HepG2 (cell line): ENCODE measurements at regions not wholly inside any gene's neighbourhood (a gene's known extent, or its start where the extent isn't known, plus 50 kb on each side); places are given as distances from the start of the nearest gene placed in this dataset.

Source experiments
- ETV6 ChIP-seq: sonication (generic); formaldehyde crosslinking; conservative IDR thresholded peaks from 2 replicates; pipeline ENCODE4 v1.4.0; 2020; ENCODE audit warnings: missing genetic modification reagents
- HNF4A ChIP-seq: sonication (generic); formaldehyde crosslinking; IDR thresholded peaks from 2 replicates; pipeline ENCODE4 v1.4.0; 2020; ENCODE audit warnings: missing genetic modification reagents
- HNF4G ChIP-seq, 2 experiments: sonication (generic) in 1 of 2; formaldehyde crosslinking in 1 of 2; IDR thresholded peaks; 2 replicates each; pipeline versions ENCODE4 v1.4.0 to v1.6.1; 2011 to 2020; ENCODE audit warnings: borderline replicate concordance in 2 of 2, low read depth in 2 of 2, mild to moderate bottlenecking in 2 of 2, low read length in 1 of 2, missing genetic modification reagents in 1 of 2, moderate library complexity in 1 of 2
- JUND ChIP-seq: sonication (generic); formaldehyde crosslinking; IDR thresholded peaks from 2 replicates; pipeline ENCODE4 v1.8.0; 2022; ENCODE audit warnings: mild to moderate bottlenecking, missing genetic modification reagents
- KDM6A ChIP-seq: IDR thresholded peaks from 2 replicates; pipeline ENCODE4 v1.6.1; 2016; ENCODE audit warnings: low read depth
- KLF13 ChIP-seq: sonication (generic); formaldehyde crosslinking; IDR thresholded peaks from 2 replicates; pipeline ENCODE4 v1.4.0; 2020; ENCODE audit warnings: mild to moderate bottlenecking, missing genetic modification reagents
- MTA3 ChIP-seq: sonication (generic); formaldehyde crosslinking; IDR thresholded peaks from 2 replicates; pipeline ENCODE4 v1.4.0; 2020; ENCODE audit warnings: missing genetic modification reagents
- NCOR1 ChIP-seq: fragments of 200-600 bp; sonication (generic); IDR thresholded peaks from 2 replicates; pipeline ENCODE4 v1.7.0; 2017; ENCODE audit warnings: antibody characterized with exemption, low read length, borderline replicate concordance
- NR2F2 ChIP-seq: IDR thresholded peaks from 2 replicates; pipeline ENCODE4 v1.6.1; 2012; ENCODE audit warnings: low read depth, inconsistent platforms, borderline replicate concordance
- NR2F6 ChIP-seq, 2 experiments: IDR thresholded peaks; 2 replicates each; pipeline ENCODE4 v1.6.1; 2016; ENCODE audit warnings: antibody characterized with exemption in 1 of 2, mild to moderate bottlenecking in 1 of 2
- POGZ ChIP-seq: sonication (generic); formaldehyde crosslinking; IDR thresholded peaks from 2 replicates; pipeline ENCODE4 v1.4.0; 2020; ENCODE audit warnings: mild to moderate bottlenecking, missing genetic modification reagents
- SALL1 ChIP-seq: sonication (generic); formaldehyde crosslinking; IDR thresholded peaks from 2 replicates; pipeline ENCODE4 v1.8.0; 2022; ENCODE audit warnings: mild to moderate bottlenecking, missing genetic modification reagents
- SMAD3 ChIP-seq: sonication (generic); formaldehyde crosslinking; IDR thresholded peaks from 2 replicates; pipeline ENCODE4 v1.4.0; 2020; ENCODE audit warnings: missing genetic modification reagents
- TBX2 ChIP-seq: sonication (generic); formaldehyde crosslinking; IDR thresholded peaks from 2 replicates; pipeline ENCODE4 v1.5.0; 2020; ENCODE audit warnings: missing genetic modification reagents, mild to moderate bottlenecking, borderline replicate concordance
- TEAD2 ChIP-seq: sonication (generic); formaldehyde crosslinking; IDR thresholded peaks from 2 replicates; pipeline ENCODE4 v1.9.0; 2021; ENCODE audit warnings: missing genetic modification reagents
- ZFP90 ChIP-seq: sonication (generic); formaldehyde crosslinking; IDR thresholded peaks from 2 replicates; pipeline ENCODE4 v1.8.0; 2022; ENCODE audit warnings: missing genetic modification reagents, mild to moderate bottlenecking, inconsistent platforms, borderline replicate concordance
- ZFYVE20 ChIP-seq: sonication (generic); formaldehyde crosslinking; IDR thresholded peaks from 2 replicates; pipeline ENCODE4 v1.8.0; 2023; ENCODE audit warnings: low read depth, mild to moderate bottlenecking, moderate library complexity, missing genetic modification reagents, borderline replicate concordance
- ZNF225 ChIP-seq: sonication (generic); formaldehyde crosslinking; IDR thresholded peaks from 2 replicates; pipeline ENCODE4 v1.4.0; 2020; ENCODE audit warnings: mild to moderate bottlenecking, missing genetic modification reagents
- ZNF317 ChIP-seq: sonication (generic); formaldehyde crosslinking; IDR thresholded peaks from 2 replicates; pipeline ENCODE4 v1.5.0; 2020; ENCODE audit warnings: mild to moderate bottlenecking, missing genetic modification reagents
- ZNF335 ChIP-seq: sonication (generic); formaldehyde crosslinking; IDR thresholded peaks from 2 replicates; pipeline ENCODE4 v1.4.0; 2020; ENCODE audit warnings: missing genetic modification reagents
- ZNF451 ChIP-seq: sonication (generic); formaldehyde crosslinking; IDR thresholded peaks from 2 replicates; pipeline ENCODE4 v1.5.0; 2020; ENCODE audit warnings: mild to moderate bottlenecking, missing genetic modification reagents
- ZNF570 ChIP-seq: sonication (generic); formaldehyde crosslinking; IDR thresholded peaks from 2 replicates; pipeline ENCODE4 v1.4.0; 2020; ENCODE audit warnings: mild to moderate bottlenecking, missing genetic modification reagents, borderline replicate concordance
- ZNF75D ChIP-seq: sonication (generic); formaldehyde crosslinking; IDR thresholded peaks from 2 replicates; pipeline ENCODE4 v1.8.1; 2023; ENCODE audit warnings: missing genetic modification reagents, mild to moderate bottlenecking, borderline replicate concordance
- ZNF781 ChIP-seq: sonication (generic); formaldehyde crosslinking; IDR thresholded peaks from 2 replicates; pipeline ENCODE4 v1.5.1; 2020; ENCODE audit warnings: borderline replicate concordance, mild to moderate bottlenecking, missing genetic modification reagents; ENCODE audit errors: not compliant biosample characterization
- ZNF841 ChIP-seq: sonication (generic); formaldehyde crosslinking; IDR thresholded peaks from 2 replicates; pipeline ENCODE4 v1.8.1; 2023; ENCODE audit warnings: missing genetic modification reagents, borderline replicate concordance
- ZSCAN20 ChIP-seq: sonication (generic); formaldehyde crosslinking; IDR thresholded peaks from 2 replicates; pipeline ENCODE4 v1.4.0; 2020; ENCODE audit warnings: missing genetic modification reagents, mild to moderate bottlenecking, borderline replicate concordance
- TF ChIP-seq, protein P1 (sequence below): sonication (generic); formaldehyde crosslinking; IDR thresholded peaks from 2 replicates; pipeline ENCODE4 v1.8.1; 2023; ENCODE audit warnings: mild to moderate bottlenecking, missing genetic modification reagents, borderline replicate concordance
- TF ChIP-seq, protein P2 (sequence below): sonication (generic); formaldehyde crosslinking; IDR thresholded peaks from 2 replicates; pipeline ENCODE4 v1.4.0; 2020; ENCODE audit warnings: low read depth, mild to moderate bottlenecking, missing genetic modification reagents
- TF ChIP-seq, protein P3 (sequence below): IDR thresholded peaks from 2 replicates; pipeline ENCODE4 v1.6.1; 2016; ENCODE audit warnings: mild to moderate bottlenecking, missing biosample characterization, missing genetic modification reagents
- TF ChIP-seq, protein P4 (sequence below): sonication (generic); formaldehyde crosslinking; IDR thresholded peaks from 2 replicates; pipeline ENCODE4 v1.5.1; 2020; ENCODE audit warnings: missing genetic modification reagents, mild to moderate bottlenecking, borderline replicate concordance

DNA sequence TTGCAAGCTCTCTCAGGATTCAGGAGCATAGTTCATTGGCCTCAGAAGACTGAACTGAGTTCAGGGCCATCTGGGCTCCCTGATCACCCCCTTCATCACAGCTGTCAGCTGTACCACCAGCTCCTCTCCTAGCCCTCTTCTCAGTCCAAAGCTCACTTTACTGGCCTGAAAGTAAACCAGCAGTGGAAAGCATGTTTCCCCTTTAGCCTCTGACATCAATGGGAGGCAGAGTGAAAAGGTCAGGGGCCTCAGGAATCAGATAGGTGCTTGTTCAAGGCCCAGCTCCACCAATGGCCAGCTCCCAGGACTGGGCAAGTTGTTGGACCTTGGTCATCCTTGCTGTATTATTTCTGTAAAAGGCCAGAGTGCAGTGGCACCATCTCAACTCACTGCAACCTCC is 223.4 kb downstream of the TLE3 start (continued):
- TF ChIP-seq HNF4G (IDR thresholded peaks at IDR 0.05; ENCODE audit: borderline replicate concordance, low read depth, low read length) (no peak), HNF4G (CRISPR knock-in tag; IDR thresholded peaks at IDR 0.05; ENCODE audit: borderline replicate concordance, low read depth) (0 out of 2 replicates have a peak, but pooled peaks have one; percentile 31), ZFYVE20 (CRISPR knock-in tag) (no peak), ZNF451 (CRISPR knock-in tag) (no peak), TEAD2 (no peak), KDM6A (peak; percentile 51; the same call in 1 of the 2 replicates), ZSCAN20 (no peak), JUND (CRISPR knock-in tag) (no peak), ZNF570 (CRISPR knock-in tag) (no peak), NR2F6 (IDR thresholded peaks at IDR 0.05) (peak; percentile 73), NR2F6 (CRISPR knock-in tag; IDR thresholded peaks at IDR 0.05) (peak; percentile 55), ZNF75D (CRISPR knock-in tag) (no peak), TBX2 (CRISPR knock-in tag) (no peak), HNF4A (peak; percentile 90), ZNF317 (CRISPR knock-in tag) (0 out of 2 replicates have a peak, but pooled peaks have one; percentile 32), NR2F2 (peak; percentile 63), ZNF781 (CRISPR knock-in tag) (no peak), ETV6 (CRISPR knock-in tag) (no peak), SALL1 (CRISPR knock-in tag) (peak; percentile 43; the same call in 1 of the 2 replicates), ZNF225 (CRISPR knock-in tag) (no peak), ZNF335 (no peak), ZNF841 (CRISPR knock-in tag) (no peak), MTA3 (CRISPR knock-in tag) (no peak), ZFP90 (no peak), SMAD3 (CRISPR knock-in tag) (no peak), POGZ (CRISPR knock-in tag) (0 out of 2 replicates have a peak, but pooled peaks have one; percentile 42), KLF13 (no peak), NCOR1 (peak; percentile 71; the same call in 1 of the 2 replicates)
- TF ChIP-seq, protein P1, sequence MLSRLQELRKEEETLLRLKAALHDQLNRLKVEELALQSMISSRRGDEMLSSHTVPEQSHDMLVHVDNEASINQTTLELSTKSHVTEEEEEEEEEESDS (CRISPR knock-in tag): no peak
- TF ChIP-seq, protein P2, sequence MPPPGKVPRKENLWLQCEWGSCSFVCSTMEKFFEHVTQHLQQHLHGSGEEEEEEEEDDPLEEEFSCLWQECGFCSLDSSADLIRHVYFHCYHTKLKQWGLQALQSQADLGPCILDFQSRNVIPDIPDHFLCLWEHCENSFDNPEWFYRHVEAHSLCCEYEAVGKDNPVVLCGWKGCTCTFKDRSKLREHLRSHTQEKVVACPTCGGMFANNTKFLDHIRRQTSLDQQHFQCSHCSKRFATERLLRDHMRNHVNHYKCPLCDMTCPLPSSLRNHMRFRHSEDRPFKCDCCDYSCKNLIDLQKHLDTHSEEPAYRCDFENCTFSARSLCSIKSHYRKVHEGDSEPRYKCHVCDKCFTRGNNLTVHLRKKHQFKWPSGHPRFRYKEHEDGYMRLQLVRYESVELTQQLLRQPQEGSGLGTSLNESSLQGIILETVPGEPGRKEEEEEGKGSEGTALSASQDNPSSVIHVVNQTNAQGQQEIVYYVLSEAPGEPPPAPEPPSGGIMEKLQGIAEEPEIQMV (CRISPR knock-in tag): no peak
- TF ChIP-seq, protein P3, sequence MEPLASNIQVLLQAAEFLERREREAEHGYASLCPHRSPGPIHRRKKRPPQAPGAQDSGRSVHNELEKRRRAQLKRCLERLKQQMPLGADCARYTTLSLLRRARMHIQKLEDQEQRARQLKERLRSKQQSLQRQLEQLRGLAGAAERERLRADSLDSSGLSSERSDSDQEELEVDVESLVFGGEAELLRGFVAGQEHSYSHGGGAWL (CRISPR knock-in tag): no peak
- TF ChIP-seq, protein P4, sequence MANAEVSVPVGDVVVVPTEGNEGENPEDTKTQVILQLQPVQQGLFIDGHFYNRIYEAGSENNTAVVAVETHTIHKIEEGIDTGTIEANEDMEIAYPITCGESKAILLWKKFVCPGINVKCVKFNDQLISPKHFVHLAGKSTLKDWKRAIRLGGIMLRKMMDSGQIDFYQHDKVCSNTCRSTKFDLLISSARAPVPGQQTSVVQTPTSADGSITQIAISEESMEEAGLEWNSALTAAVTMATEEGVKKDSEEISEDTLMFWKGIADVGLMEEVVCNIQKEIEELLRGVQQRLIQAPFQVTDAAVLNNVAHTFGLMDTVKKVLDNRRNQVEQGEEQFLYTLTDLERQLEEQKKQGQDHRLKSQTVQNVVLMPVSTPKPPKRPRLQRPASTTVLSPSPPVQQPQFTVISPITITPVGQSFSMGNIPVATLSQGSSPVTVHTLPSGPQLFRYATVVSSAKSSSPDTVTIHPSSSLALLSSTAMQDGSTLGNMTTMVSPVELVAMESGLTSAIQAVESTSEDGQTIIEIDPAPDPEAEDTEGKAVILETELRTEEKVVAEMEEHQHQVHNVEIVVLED (CRISPR knock-in tag): no peak
